Glutamatergic neuron (in vitro differentiated cells): ENCODE measurements at regions not wholly inside any gene's neighbourhood (a gene's known extent, or its start where the extent isn't known, plus 50 kb on each side); places are given as distances from the start of the nearest gene placed in this dataset.
"Not testable (repeated sequence)": the region's sequence is repeated elsewhere in the genome, so short reads cannot be mapped to it uniquely, and the experiment has no call there.

Experiments used
- DNase-seq: peaks from one replicate; pipeline ENCODE4 v3.0.0; 2022
- H3K27ac Mint-ChIP-seq: one replicate; pipeline ENCODE4 v1.8.0; 2020; ENCODE audit warnings: mild to moderate bottlenecking, mixed read lengths, inconsistent platforms; ENCODE audit not compliant: unreplicated experiment
- H3K27me3 Mint-ChIP-seq: one replicate; pipeline ENCODE4 v1.8.0; 2020; ENCODE audit warnings: mild to moderate bottlenecking, moderate library complexity, mixed read lengths, inconsistent platforms; ENCODE audit not compliant: unreplicated experiment
- H3K36me3 Mint-ChIP-seq: one replicate; pipeline ENCODE4 v1.8.0; 2020; ENCODE audit warnings: mild to moderate bottlenecking, mixed read lengths, inconsistent platforms; ENCODE audit not compliant: unreplicated experiment
- H3K4me1 Mint-ChIP-seq: one replicate; pipeline ENCODE4 v1.8.0; 2020; ENCODE audit warnings: mild to moderate bottlenecking, low read depth, mixed read lengths, inconsistent platforms; ENCODE audit not compliant: unreplicated experiment
- H3K4me3 Mint-ChIP-seq: one replicate; pipeline ENCODE4 v1.8.0; 2020; ENCODE audit warnings: mild to moderate bottlenecking, mixed read lengths, inconsistent platforms; ENCODE audit not compliant: unreplicated experiment
- H3K9me3 Mint-ChIP-seq: one replicate; pipeline ENCODE4 v1.8.0; 2020; ENCODE audit warnings: mild to moderate bottlenecking, moderate library complexity, mixed read lengths, inconsistent platforms; ENCODE audit not compliant: unreplicated experiment
- TF ChIP-seq, protein P1 (sequence below): fragments of 200-600 bp; sonication (generic); IDR thresholded peaks from one replicate; pipeline ENCODE4 v1.5.0; 2021; ENCODE audit not compliant: partially characterized antibody, unreplicated experiment

GRCh38 chr5:103973669-103974068, 411.1 kb upstream of the NUDT12 start:
- Mint-ChIP-seq H3K27me3 (no peaks in the 10 kb centered on the region), H3K4me3 (no peak overlapping the region), H3K4me1 (peaks cover 3% of the 10 kb centered on the region), H3K9me3 (peaks cover 4% of the 10 kb centered on the region), H3K27ac (no peak overlapping the region), H3K36me3 (peaks cover 5% of the 10 kb centered on the region)
- TF ChIP-seq, protein P1, sequence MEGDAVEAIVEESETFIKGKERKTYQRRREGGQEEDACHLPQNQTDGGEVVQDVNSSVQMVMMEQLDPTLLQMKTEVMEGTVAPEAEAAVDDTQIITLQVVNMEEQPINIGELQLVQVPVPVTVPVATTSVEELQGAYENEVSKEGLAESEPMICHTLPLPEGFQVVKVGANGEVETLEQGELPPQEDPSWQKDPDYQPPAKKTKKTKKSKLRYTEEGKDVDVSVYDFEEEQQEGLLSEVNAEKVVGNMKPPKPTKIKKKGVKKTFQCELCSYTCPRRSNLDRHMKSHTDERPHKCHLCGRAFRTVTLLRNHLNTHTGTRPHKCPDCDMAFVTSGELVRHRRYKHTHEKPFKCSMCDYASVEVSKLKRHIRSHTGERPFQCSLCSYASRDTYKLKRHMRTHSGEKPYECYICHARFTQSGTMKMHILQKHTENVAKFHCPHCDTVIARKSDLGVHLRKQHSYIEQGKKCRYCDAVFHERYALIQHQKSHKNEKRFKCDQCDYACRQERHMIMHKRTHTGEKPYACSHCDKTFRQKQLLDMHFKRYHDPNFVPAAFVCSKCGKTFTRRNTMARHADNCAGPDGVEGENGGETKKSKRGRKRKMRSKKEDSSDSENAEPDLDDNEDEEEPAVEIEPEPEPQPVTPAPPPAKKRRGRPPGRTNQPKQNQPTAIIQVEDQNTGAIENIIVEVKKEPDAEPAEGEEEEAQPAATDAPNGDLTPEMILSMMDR: peak; percentile 40
- DNase-seq: no peak

GRCh38 chr5:103966295-103966694, 403.7 kb upstream of the NUDT12 start:
- not testable (repeated sequence) for H3K27ac Mint-ChIP-seq, H3K9me3 Mint-ChIP-seq, H3K4me1 Mint-ChIP-seq, DNase-seq, H3K27me3 Mint-ChIP-seq, H3K36me3 Mint-ChIP-seq, H3K4me3 Mint-ChIP-seq

DNA sequence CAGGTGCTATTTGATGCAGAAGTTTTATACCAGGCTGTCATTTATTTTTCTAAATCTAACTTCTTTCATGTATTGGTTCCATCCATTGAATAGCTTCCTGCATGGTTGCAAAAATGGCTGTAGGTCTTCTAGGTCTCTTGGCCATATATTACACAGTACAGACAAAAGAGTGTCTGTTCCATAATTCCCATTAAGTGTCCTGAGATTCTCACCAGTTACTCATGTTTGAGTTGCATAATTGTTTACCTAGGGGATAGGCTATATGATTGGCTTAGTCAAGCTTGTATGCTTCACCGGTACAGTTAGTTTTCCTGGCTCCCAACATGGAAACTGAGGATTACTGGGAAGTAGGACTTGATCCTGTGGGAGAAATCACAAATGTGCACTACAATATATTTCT, 399.4 kb upstream of the NUDT12 start:
- Mint-ChIP-seq H3K4me3 (no peak overlapping the region), H3K36me3 (no peaks in the 10 kb centered on the region), H3K4me1 (no peaks in the 10 kb centered on the region), H3K27me3 (peaks cover 2% of the 10 kb centered on the region), H3K9me3 (peaks cover 4% of the 10 kb centered on the region), H3K27ac (no peak overlapping the region)
- TF ChIP-seq, protein P1: no peak
- DNase-seq: no peak

- no peak for DNase-seq
- peaks cover 3% of the 10 kb centered on the region for H3K4me1 Mint-ChIP-seq
- peaks cover 2% of the 10 kb centered on the region for H3K27me3 Mint-ChIP-seq
- peaks cover 7% of the 10 kb centered on the region for H3K36me3 Mint-ChIP-seq
- TF ChIP-seq, protein P1: no peak
- peaks cover 2% of the 10 kb centered on the region for H3K9me3 Mint-ChIP-seq
- H3K27ac Mint-ChIP-seq: no peak overlapping the region
- H3K4me3 Mint-ChIP-seq: no peak overlapping the region
Observed at GRCh38 chr5:103953601-103954382, 391.2 kb upstream of the NUDT12 start.

DNA sequence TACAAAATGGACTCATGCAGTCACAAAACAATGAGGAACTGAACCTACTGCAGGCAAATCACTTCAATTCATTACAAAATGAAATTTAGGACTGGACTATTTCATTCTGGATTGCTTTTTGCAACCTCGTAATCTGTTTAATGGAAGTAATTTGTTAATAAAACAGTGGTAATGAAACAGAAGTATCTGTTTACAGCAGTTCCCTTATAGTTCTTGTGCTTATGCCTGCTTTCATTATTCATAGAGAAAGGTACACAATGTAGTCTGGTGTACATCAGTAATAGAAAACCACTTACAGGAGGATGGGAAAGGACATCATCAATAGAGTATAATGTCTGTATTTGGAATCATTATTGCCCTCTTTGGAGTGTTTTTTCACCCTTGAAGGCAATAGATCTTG, 389.2 kb upstream of the NUDT12 start:
- Mint-ChIP-seq H3K36me3 (peaks cover 7% of the 10 kb centered on the region), H3K4me3 (no peak overlapping the region), H3K27me3 (no peaks in the 10 kb centered on the region)

More for the DNA sequence above, 389.2 kb upstream of the NUDT12 start:
- no peak for DNase-seq
- Mint-ChIP-seq H3K27ac (no peak overlapping the region), H3K9me3 (peaks cover 2% of the 10 kb centered on the region), H3K4me1 (peaks cover 3% of the 10 kb centered on the region)
- TF ChIP-seq, protein P1: no peak
